Gastrocnemius medialis (tissue), 4 donors: ENCODE measurements at regions not wholly inside any gene's neighbourhood (a gene's known extent, or its start where the extent isn't known, plus 50 kb on each side); places are given as distances from the start of the nearest gene placed in this dataset.

Source experiments
- ATAC-seq, 2 donors: fragments of 150-250 bp; one replicate each; pipeline ENCODE4 v1.9.1; 2016
- DNase-seq, 2 donors: peaks; one replicate each; pipeline ENCODE4 v3.0.0-alpha.2; 2019
- H3K27ac ChIP-seq, 4 donors: fragments of 200-600 bp; sonication (generic); 1 replicate in 1 of 4; 2 replicates in 3 of 4; pipeline ENCODE4 v1.5.1; 2016 to 2018; ENCODE audit warnings: mild to moderate bottlenecking in 2 of 4, moderate library complexity in 1 of 4
- H3K27me3 ChIP-seq, 3 donors: fragments of 200-600 bp; sonication (generic) in 2 of 3; 1 replicate in 1 of 3; 2 replicates in 2 of 3; pipeline versions ENCODE4 v1.5.1 to v1.6.0; 2016 to 2019; ENCODE audit warnings: mild to moderate bottlenecking in 1 of 3, moderate library complexity in 1 of 3
- H3K36me3 ChIP-seq, 2 donors: fragments of 200-600 bp; sonication (generic) in 1 of 2; one replicate each; pipeline ENCODE4 v1.5.1; 2017 to 2018
- H3K4me1 ChIP-seq, 2 donors: fragments of 200-600 bp; sonication (generic) in 1 of 2; one replicate each; pipeline ENCODE4 v1.5.1; 2016 to 2017; ENCODE audit warnings: mild to moderate bottlenecking in 2 of 2
- H3K4me3 ChIP-seq, 4 donors: fragments of 200-600 bp; sonication (generic) in 3 of 4; 1 replicate in 1 of 4; 2 replicates in 3 of 4; pipeline ENCODE4 v1.5.1; 2016 to 2019; ENCODE audit warnings: mild to moderate bottlenecking in 2 of 4
- H3K9me3 ChIP-seq, 3 donors: fragments of 200-600 bp; sonication (generic) in 2 of 3; 1 replicate in 1 of 3; 2 replicates in 2 of 3; pipeline ENCODE4 v1.5.1; 2016 to 2019
- CTCF ChIP-seq, 5 experiments: fragments of 450-650 bp in 3 of 5; fragments of 200-600 bp in 2 of 5; sonication (generic) in 2 of 5; IDR thresholded peaks in 4 of 5; conservative IDR thresholded peaks in 1 of 5; 1 replicate in 4 of 5; 2 replicates in 1 of 5; pipeline ENCODE4 v1.5.1; 2016 to 2019; ENCODE audit warnings: antibody characterized with exemption in 5 of 5, mild to moderate bottlenecking in 3 of 5, moderate library complexity in 3 of 5
- POLR2A ChIP-seq, 2 donors: fragments of 450-650 bp; IDR thresholded peaks; one replicate each; pipeline ENCODE4 v1.6.1; 2017; ENCODE audit warnings: antibody characterized with exemption in 2 of 2, mild to moderate bottlenecking in 2 of 2, moderate library complexity in 2 of 2
- in situ Hi-C, 4 donors: fragments of 200-750 bp; cut with MboI; loops; one replicate each; pipeline versions ENCODE4 v1.15.0 to v1.8.0; 2017; ENCODE audit warnings: low sequenced_read_pairs in 4 of 4
- intact Hi-C: fragments of 100-400 bp; cut with DNase I; formaldehyde crosslinking; loops from one replicate; pipeline ENCODE4 v1.15.1; 2023; ENCODE audit warnings: low total_unique reads

- ATAC-seq, result no peak
- in situ Hi-C loops (no loop called here), intact Hi-C loops (no loop called here)
- Histone ChIP-seq H3K27ac (no peak overlapping the region), H3K36me3 (no peaks in the 10 kb centered on the region), H3K27me3 (no peaks in the 10 kb centered on the region), H3K9me3 (no peaks in the 10 kb centered on the region), H3K4me1 (peaks cover 0 to 7% of the 10 kb centered on the region in 2 donors), H3K4me3 (no peak overlapping the region)
- TF ChIP-seq CTCF (IDR thresholded peaks at IDR 0.05 in 4 of 5, conservative IDR thresholded peaks at IDR 0.05 in 1 of 5) (no peak), POLR2A (IDR thresholded peaks at IDR 0.05) (no peak)
- DNase-seq, result no peak
These were observed 456.2 kb upstream of the NRP1 start for GRCh38 chr10:33790521-33791271.

- Histone ChIP-seq H3K9me3 (no peaks in the 10 kb centered on the region), H3K27ac (no peak overlapping the region), H3K27me3 (no peaks in the 10 kb centered on the region), H3K4me1 (peaks cover 0 to 3% of the 10 kb centered on the region in 2 donors), H3K4me3 (no peak overlapping the region), H3K36me3 (no peaks in the 10 kb centered on the region)
- ATAC-seq, result no peak
- in situ Hi-C loops (no loop called here), intact Hi-C loops (no loop called here)
- DNase-seq, result no peak
- TF ChIP-seq CTCF (IDR thresholded peaks at IDR 0.05 in 4 of 5, conservative IDR thresholded peaks at IDR 0.05 in 1 of 5), result no peak
- no peak for TF ChIP-seq POLR2A (IDR thresholded peaks at IDR 0.05)
These were observed 449.1 kb upstream of the NRP1 start for GRCh38 chr10:33783557-33783956.

- intact Hi-C loops, result no loop called here
- TF ChIP-seq POLR2A (IDR thresholded peaks at IDR 0.05) (no peak), CTCF (IDR thresholded peaks at IDR 0.05 in 4 of 5, conservative IDR thresholded peaks at IDR 0.05 in 1 of 5) (no peak)
- Histone ChIP-seq H3K4me3 (no peak overlapping the region), H3K4me1 (peaks cover 0 to 3% of the 10 kb centered on the region in 2 donors), H3K27me3 (no peaks in the 10 kb centered on the region), H3K9me3 (no peaks in the 10 kb centered on the region), H3K36me3 (no peaks in the 10 kb centered on the region), H3K27ac (no peak overlapping the region)
- in situ Hi-C loops, result no loop called here
- ATAC-seq (no peak), DNase-seq (no peak)
These were observed 448.6 kb upstream of the NRP1 start for GRCh38 chr10:33783078-33783477.

GRCh38 chr10:33781606-33782395 is 447.3 kb upstream of the NRP1 start:
- TF ChIP-seq CTCF (IDR thresholded peaks at IDR 0.05 in 4 of 5, conservative IDR thresholded peaks at IDR 0.05 in 1 of 5) (no peak), POLR2A (IDR thresholded peaks at IDR 0.05) (no peak)
- Histone ChIP-seq H3K4me3 (no peak overlapping the region), H3K27ac (no peak overlapping the region), H3K4me1 (peaks cover 0 to 3% of the 10 kb centered on the region in 2 donors), H3K9me3 (no peaks in the 10 kb centered on the region), H3K36me3 (no peaks in the 10 kb centered on the region), H3K27me3 (no peaks in the 10 kb centered on the region)
- ATAC-seq (no peak), DNase-seq (no peak)
- in situ Hi-C loops, result no loop called here
- intact Hi-C loops, result no loop called here
